SW 1271 (cell line): ENCODE measurements at regions not wholly inside any gene's neighbourhood (a gene's known extent, or its start where the extent isn't known, plus 50 kb on each side); places are given as distances from the start of the nearest gene placed in this dataset.
"Not testable (repeated sequence)": the region's sequence is repeated elsewhere in the genome, so short reads cannot be mapped to it uniquely, and the experiment has no call there.

Experiments used
- DNase-seq, 2 experiments: peaks; one replicate each; lab custom pipeline; 2025; lab: John Stamatoyannopoulos, UW

GRCh38 chr4:161329852-161330251, 833.9 kb downstream of the FSTL5 start:
- DNase-seq: no peak

- DNase-seq: no peak
These were observed 842.1 kb downstream of the FSTL5 start for GRCh38 chr4:161321706-161322105.

DNA sequence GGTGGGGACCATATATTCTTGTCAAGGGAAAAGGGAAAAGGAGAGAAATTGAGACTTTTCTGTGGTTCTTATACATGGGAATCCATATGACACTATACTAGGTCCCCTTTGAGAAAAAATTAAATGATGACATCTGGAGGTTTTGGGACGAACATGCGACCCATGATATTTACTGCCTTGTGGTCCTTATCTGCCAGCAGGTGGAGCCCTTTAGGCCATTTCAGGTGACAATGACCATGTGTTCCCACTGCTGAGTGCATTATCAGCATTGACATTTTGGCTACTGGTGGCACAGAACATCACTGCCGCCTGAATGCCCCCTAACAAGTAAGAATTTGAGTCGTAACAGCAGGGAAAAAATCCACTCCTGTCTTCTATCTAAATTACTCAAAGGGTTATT, 843.4 kb downstream of the FSTL5 start:
- peak in 1 of 2 experiments; percentile 12 for DNase-seq

DNA sequence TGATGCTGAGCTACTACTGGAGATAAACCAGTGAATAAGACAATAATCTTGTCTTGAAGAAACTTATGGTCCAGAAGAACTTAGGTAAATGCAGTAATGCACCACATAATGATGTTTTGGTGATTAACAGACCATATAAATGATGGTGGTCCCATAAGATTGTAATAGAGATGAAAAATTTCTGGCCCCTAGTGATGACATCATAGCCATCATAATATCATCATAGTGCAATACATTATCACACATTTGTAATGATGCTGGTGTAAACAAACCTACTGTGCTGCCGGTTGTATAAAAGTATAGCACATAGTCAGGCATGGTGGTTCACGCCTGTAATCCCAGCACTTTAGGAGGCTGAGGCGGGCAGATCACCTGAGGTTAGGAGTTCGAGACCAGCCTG, 846.8 kb downstream of the FSTL5 start:
- DNase-seq: no peak

GRCh38 chr4:161314371-161314770, 849.4 kb downstream of the FSTL5 start:
- no peak for DNase-seq

- no peak for DNase-seq
These were observed 860.2 kb downstream of the FSTL5 start for GRCh38 chr4:161303551-161303950.

GRCh38 chr4:161291222-161291621, 872.6 kb downstream of the FSTL5 start:
- DNase-seq: no peak

- DNase-seq: no peak
These were observed 876.0 kb downstream of the FSTL5 start for GRCh38 chr4:161287678-161288352.

DNA sequence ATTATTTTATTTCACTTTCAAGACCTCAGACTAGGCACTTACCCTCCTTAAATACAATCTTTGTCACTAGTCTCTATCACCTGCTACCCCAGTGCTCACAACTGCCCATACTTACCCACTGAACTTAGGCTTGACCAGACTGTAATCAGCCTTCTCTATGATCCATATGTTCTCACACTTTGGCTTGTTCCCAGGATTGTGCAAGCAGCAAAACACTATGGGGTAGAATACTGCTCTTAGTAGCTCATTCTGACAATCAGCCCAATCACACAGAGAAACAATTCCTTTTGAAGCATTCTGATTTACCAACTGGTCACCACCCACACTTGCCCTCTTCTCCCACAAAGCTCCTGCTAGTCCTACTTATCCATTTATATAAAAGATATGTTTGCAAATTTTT, 878.3 kb downstream of the FSTL5 start:
- DNase-seq: no peak

DNA sequence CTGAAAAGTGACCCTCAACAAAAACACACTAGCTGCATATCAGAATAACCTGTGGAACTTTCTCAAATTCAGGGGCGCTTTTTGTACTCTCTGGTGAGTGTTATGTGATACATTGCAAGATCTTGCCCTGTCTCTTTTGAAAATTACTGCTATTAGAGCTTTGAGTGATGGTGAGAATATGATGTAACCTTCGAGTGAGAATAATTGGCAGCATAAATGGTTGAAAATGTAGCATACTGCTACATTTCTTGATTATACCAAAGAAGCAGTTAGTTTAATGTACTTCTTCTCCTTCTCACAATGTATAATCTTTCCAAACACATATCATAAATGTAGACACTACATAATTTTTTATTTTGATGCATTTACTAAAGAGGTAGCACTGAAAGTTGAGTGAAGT, 882.9 kb downstream of the FSTL5 start:
- DNase-seq: no peak

DNA sequence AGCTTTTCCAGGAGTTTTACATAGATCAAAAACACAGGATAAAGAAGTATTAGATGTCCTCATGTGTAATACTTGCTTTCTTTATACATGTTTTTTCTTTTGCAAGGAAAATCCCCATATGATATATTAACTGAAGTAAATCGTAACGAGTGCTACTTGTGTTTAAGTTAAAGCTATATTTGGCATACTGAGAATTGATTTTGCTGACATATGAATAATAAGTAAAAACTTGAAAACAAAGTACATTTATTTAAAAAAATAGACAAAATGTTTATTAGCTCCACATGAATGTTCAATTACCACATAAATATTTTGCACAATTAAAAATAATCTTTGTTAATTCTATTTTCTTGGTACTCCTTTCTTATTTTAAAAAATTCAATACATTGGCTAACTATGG, 884.7 kb downstream of the FSTL5 start:
- no peak for DNase-seq

- DNase-seq: not testable (repeated sequence)
These were observed 886.5 kb downstream of the FSTL5 start for GRCh38 chr4:161277150-161277787.

GRCh38 chr4:161273607-161274006, 890.2 kb downstream of the FSTL5 start:
- DNase-seq: no peak

GRCh38 chr4:161260819-161261218, 903.0 kb downstream of the FSTL5 start:
- no peak for DNase-seq

DNA sequence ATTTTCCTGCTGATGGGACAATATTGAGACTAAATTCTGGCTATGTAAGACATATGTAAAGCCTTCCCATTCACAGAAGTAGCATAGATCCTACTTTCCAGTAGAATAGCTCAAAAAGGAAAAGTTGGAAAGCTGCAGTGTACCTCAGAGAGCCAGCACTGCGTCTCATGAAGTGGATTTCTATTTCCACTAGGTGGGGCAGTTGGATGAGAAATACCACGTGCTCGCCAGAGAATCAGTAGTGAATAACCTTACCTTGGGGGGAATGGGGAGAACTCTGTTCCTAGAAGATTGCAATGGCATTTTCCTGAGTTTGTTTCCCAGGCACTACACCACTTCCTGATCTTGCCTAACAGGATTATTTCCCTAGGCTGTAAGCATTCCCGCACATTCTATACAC, 907.1 kb downstream of the FSTL5 start:
- DNase-seq: no peak

DNA sequence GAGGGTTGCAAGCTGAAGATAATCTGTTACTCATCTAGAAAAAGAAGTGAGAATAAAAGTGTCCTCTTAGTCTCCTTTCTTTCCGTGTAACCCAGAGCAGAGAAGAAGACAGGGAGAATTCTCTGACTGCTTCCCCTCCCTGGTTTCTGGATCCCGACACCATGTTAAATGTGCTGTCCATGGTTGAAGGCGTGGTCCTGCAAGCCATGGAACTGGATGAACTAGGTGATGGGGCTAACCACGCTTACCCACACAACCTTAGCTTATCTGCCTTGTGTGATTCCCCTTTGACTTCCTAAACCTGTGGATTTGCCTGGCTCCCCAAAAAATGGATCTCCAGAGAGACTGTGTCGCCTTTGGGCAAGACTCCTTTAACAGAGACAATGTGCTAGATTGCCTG, 907.6 kb downstream of the FSTL5 start:
- no peak for DNase-seq

- no peak for DNase-seq
These were observed 909.4 kb downstream of the FSTL5 start for GRCh38 chr4:161254375-161254774.

DNA sequence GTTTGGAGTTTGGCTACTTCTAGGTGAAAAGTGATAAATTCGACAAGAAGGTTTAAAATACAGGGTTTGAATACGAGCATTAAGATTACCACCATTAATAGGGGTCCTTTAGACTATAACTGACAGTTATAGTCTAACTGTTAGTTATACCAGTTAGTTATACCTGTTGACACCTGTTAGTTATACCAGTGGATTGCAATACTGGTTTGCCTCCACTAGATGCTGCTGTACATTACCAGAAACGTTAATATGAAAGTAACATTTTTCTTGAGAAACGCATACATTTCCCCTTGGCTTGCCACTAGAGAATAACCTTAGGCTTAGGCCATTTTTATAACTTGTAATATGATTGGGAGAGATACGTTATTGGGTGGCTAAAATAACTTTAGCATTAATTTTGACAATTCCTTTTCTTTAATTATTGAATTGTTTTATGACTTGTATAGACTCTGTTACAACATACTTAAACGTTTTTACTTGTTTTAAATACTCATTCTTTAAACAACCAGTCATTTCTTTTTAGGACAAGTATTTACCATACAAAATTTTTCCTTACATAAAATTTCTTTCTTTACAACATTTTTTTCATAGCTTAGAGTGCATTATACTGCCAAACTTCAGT, 911.2 kb downstream of the FSTL5 start:
- DNase-seq: peak in 1 of 2 experiments; percentile 4

GRCh38 chr4:161249779-161250440, 913.9 kb downstream of the FSTL5 start:
- no peak for DNase-seq

DNA sequence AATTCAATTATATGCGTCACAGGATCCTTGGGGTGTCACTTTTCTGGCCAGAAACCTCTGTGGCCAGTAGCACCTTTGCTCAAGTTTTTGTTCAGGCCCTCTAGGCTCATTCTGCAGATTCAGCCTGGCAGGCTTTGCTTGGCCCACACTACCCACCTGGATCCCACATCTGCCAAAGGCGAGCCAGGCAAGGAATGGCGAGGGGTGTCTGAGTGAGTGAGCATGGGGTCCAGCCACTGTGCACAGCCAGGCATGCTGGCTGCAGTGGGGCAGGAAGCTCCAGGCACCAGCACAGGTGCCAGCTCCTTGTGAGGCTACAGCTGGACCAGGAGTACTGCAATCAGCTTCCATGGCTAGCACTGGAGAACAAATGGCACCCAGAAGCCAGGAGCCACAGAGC, 914.9 kb downstream of the FSTL5 start:
- no peak for DNase-seq

- no peak for DNase-seq
These were observed 916.0 kb downstream of the FSTL5 start for GRCh38 chr4:161247831-161248230.

DNA sequence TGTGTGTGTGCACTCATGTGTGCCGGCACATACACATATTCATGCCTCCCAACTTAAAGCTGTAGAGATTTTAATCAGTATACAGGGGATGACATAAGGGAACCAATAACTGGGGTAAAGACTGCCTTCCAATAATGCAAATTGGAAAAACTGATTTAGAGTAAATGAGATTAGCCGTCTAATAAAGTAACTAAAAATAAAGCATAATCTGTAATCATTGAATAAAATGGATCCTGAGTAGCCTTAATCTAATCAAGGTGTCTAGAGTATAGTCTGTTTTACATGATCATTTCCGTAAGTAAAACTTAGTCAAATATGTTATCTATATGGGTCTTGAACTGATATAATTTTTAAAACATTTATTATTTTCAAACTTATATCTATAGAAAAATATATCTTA, 925.8 kb downstream of the FSTL5 start:
- DNase-seq: no peak

- DNase-seq: no peak
These were observed 926.3 kb downstream of the FSTL5 start for GRCh38 chr4:161237495-161237894.
